Tibial artery (tissue), 4 donors: ENCODE measurements at regions not wholly inside any gene's neighbourhood (a gene's known extent, or its start where the extent isn't known, plus 50 kb on each side); places are given as distances from the start of the nearest gene placed in this dataset.
"Not testable (repeated sequence)": the region's sequence is repeated elsewhere in the genome, so short reads cannot be mapped to it uniquely, and the experiment has no call there.

ENCODE experiments used
- DNase-seq, 2 donors: peaks; one replicate each; pipeline ENCODE4 v3.0.0-alpha.2; 2019
- H3K27ac ChIP-seq, 2 donors: fragments of 200-600 bp; sonication (generic) in 1 of 2; 1 replicate in 1 of 2; 2 replicates in 1 of 2; pipeline ENCODE4 v1.5.1; 2018 to 2019; ENCODE audit warnings: mild to moderate bottlenecking in 1 of 2
- H3K27me3 ChIP-seq, 2 donors: fragments of 200-600 bp; sonication (generic) in 1 of 2; one replicate each; pipeline versions ENCODE4 v1.5.1 to v1.6.0; 2016 to 2019
- H3K36me3 ChIP-seq, 3 donors: fragments of 200-600 bp; sonication (generic) in 2 of 3; one replicate each; pipeline ENCODE4 v1.5.1; 2016 to 2019; ENCODE audit warnings: mild to moderate bottlenecking in 2 of 3
- H3K4me1 ChIP-seq, 4 donors: fragments of 200-600 bp; sonication (generic) in 2 of 4; 1 replicate in 3 of 4; 2 replicates in 1 of 4; pipeline ENCODE4 v1.5.1; 2016 to 2019
- H3K4me3 ChIP-seq, 2 donors: fragments of 200-600 bp; sonication (generic) in 1 of 2; 1 replicate in 1 of 2; 2 replicates in 1 of 2; pipeline ENCODE4 v1.5.1; 2018 to 2019; ENCODE audit warnings: mild to moderate bottlenecking in 2 of 2
- H3K9me3 ChIP-seq, 3 donors: fragments of 200-600 bp; sonication (generic) in 1 of 3; one replicate each; pipeline ENCODE4 v1.5.1; 2016 to 2019
- CTCF ChIP-seq, 2 experiments: fragments of 200-600 bp in 1 of 2; fragments of 450-650 bp in 1 of 2; IDR thresholded peaks; one replicate each; pipeline ENCODE4 v1.5.1; 2017 to 2019; ENCODE audit warnings: antibody characterized with exemption in 2 of 2, mild to moderate bottlenecking in 1 of 2, moderate library complexity in 1 of 2
- intact Hi-C: fragments of 100-400 bp; cut with DNase I; formaldehyde crosslinking; loops from one replicate; pipeline ENCODE4 v1.15.0; 2023; ENCODE audit warnings: low total_unique reads

GRCh38 chr6:6960571-6961251 lies 147.1 kb upstream of the RREB1 start:
- no peaks in the 10 kb centered on the region for H3K27me3 ChIP-seq
- H3K4me3 ChIP-seq, result no peak overlapping the region
- TF ChIP-seq CTCF (IDR thresholded peaks at IDR 0.05), result no peak
- H3K4me1 ChIP-seq, result no peaks in the 10 kb centered on the region
- no peak overlapping the region for H3K27ac ChIP-seq
- H3K9me3 ChIP-seq, result no peaks in the 10 kb centered on the region
- no peaks in the 10 kb centered on the region for H3K36me3 ChIP-seq
- intact Hi-C loops, result no loop called here
- no peak for DNase-seq

GRCh38 chr6:6962086-6962485 lies 145.7 kb upstream of the RREB1 start:
- Histone ChIP-seq H3K4me3 (no peak overlapping the region), H3K27me3 (no peaks in the 10 kb centered on the region), H3K27ac (no peak overlapping the region), H3K4me1 (no peaks in the 10 kb centered on the region), H3K9me3 (no peaks in the 10 kb centered on the region), H3K36me3 (no peaks in the 10 kb centered on the region)
- TF ChIP-seq CTCF (IDR thresholded peaks at IDR 0.05), result no peak
- DNase-seq, result no peak
- intact Hi-C loops, result no loop called here

DNA sequence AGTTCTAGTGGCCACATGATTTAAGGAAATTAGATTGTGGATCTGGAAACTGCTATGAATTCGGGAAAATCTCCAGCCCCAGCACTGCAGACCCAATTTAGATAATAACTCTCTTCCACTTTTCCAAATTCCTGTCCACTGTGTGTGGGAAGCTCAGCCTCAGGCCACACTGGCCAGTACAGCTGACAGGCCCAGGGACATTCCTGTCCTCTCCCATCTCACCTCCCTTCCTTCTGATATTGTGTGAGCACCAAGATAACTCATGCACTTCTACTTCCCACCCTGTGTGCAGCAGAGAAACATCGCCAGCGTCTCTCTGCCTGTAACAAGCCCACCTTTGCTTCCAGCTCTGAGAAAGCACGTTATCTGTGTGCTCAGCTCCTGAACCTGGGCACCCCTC lies 145.1 kb upstream of the RREB1 start:
- H3K27ac ChIP-seq, result no peak overlapping the region
- H3K27me3 ChIP-seq, result no peaks in the 10 kb centered on the region
- no peak overlapping the region for H3K4me3 ChIP-seq
- DNase-seq, result no peak
- no peaks in the 10 kb centered on the region for H3K9me3 ChIP-seq
- no peaks in the 10 kb centered on the region for H3K4me1 ChIP-seq
- intact Hi-C loops, result no loop called here
- no peaks in the 10 kb centered on the region for H3K36me3 ChIP-seq
- TF ChIP-seq CTCF (IDR thresholded peaks at IDR 0.05), result no peak

DNA sequence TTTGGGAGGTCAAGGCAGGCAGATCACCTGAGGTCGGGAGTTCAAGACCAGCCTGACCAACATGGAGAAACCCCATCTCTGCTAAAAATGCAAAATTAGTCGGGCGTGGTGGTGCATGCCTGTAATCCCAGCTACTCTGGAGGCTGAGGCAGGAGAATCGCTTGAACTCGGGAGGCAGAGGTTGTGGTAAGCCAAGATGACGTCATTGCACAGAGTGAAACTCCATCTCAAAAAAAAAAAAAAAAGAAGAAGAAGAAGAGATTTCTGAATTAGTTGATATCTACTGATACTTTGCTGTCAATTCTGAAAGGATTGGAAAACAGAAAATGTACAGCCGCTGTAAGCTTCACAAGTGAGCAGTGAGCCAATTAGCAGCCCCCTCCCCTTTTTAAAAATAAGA lies 144.4 kb upstream of the RREB1 start:
- intact Hi-C loops, H3K4me1 ChIP-seq, H3K27ac ChIP-seq: not testable (repeated sequence)

GRCh38 chr6:6964675-6965074 lies 143.1 kb upstream of the RREB1 start:
- DNase-seq, result no peak
- no peaks in the 10 kb centered on the region for H3K27me3 ChIP-seq
- TF ChIP-seq CTCF (IDR thresholded peaks at IDR 0.05), result no peak
- no peaks in the 10 kb centered on the region for H3K4me1 ChIP-seq
- no peak overlapping the region for H3K27ac ChIP-seq
- no peaks in the 10 kb centered on the region for H3K36me3 ChIP-seq
- intact Hi-C loops, result no loop called here
- H3K4me3 ChIP-seq, result no peak overlapping the region
- H3K9me3 ChIP-seq, result no peaks in the 10 kb centered on the region

More for the DNA sequence above, 144.4 kb upstream of the RREB1 start:
- not testable (repeated sequence) for H3K4me3 ChIP-seq, H3K36me3 ChIP-seq, H3K9me3 ChIP-seq, H3K27me3 ChIP-seq, DNase-seq

DNA sequence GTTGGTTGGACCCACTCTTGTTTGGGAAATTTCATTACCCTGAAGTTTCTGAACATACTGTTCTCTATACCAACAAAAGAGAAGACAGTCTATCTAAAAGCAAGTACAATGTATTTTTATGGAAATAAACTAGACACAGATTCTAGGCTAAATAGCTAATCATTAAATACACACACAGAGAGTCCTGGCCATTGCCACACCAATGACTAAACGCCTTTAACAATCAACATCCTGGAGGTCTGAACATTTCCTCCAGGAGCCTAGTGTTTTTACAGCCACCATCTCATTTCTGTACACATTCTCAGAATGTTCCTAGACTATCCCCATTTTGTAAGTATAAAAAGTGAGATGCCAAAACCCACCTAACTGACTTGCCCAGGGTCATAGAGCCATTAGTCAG lies 141.6 kb upstream of the RREB1 start:
- TF ChIP-seq CTCF (IDR thresholded peaks at IDR 0.05), result no peak
- intact Hi-C loops, result no loop called here
- H3K36me3 ChIP-seq, result no peaks in the 10 kb centered on the region
- no peak overlapping the region for H3K27ac ChIP-seq
- no peaks in the 10 kb centered on the region for H3K9me3 ChIP-seq
- H3K27me3 ChIP-seq, result no peaks in the 10 kb centered on the region
- no peak overlapping the region for H3K4me3 ChIP-seq
- H3K4me1 ChIP-seq, result no peaks in the 10 kb centered on the region
- no peak for DNase-seq
